DND-41 (cell line): ENCODE measurements at regions not wholly inside any gene's neighbourhood (a gene's known extent, or its start where the extent isn't known, plus 50 kb on each side); places are given as distances from the start of the nearest gene placed in this dataset.

Experiments used
- ATAC-seq: fragments of 200-7000 bp; cut with Tn5 transposase; 3 replicates; pipeline ENCODE4 v1.9.1; 2021; ENCODE audit warnings: low read depth; ENCODE audit not compliant: insufficient read depth
- DNase-seq: peaks from one replicate; pipeline ENCODE4 v3.0.0-alpha.2; 2020
- H2AFZ ChIP-seq: 2 replicates; pipeline ENCODE4 v1.6.0; 2012; ENCODE audit warnings: low read depth, low read length
- H3K27ac ChIP-seq: 2 replicates; pipeline ENCODE4 v1.5.1; 2012; ENCODE audit warnings: low read length, inconsistent platforms
- H3K27me3 ChIP-seq: fragments of 200-600 bp; sonication (generic); 2 replicates; pipeline ENCODE4 v1.6.0; 2012; ENCODE audit warnings: low read length, mild to moderate bottlenecking, inconsistent platforms; ENCODE audit not compliant: insufficient read depth, poor library complexity
- H3K36me3 ChIP-seq: 2 replicates; pipeline ENCODE4 v1.5.1; 2012; ENCODE audit warnings: low read length, inconsistent platforms; ENCODE audit not compliant: insufficient read depth
- H3K4me1 ChIP-seq: 2 replicates; pipeline ENCODE4 v1.5.1; 2012; ENCODE audit warnings: mild to moderate bottlenecking, low read length; ENCODE audit not compliant: insufficient read depth
- H3K4me2 ChIP-seq: 2 replicates; pipeline ENCODE4 v1.6.0; 2012; ENCODE audit warnings: mild to moderate bottlenecking, moderate library complexity, low read length, inconsistent platforms; ENCODE audit not compliant: insufficient read depth
- H3K4me3 ChIP-seq, 2 experiments: fragments of 200-600 bp in 1 of 2; shearing (Covaris generic) in 1 of 2; 2 replicates each; pipeline ENCODE4 v1.5.1; 2012 to 2016; ENCODE audit warnings: inconsistent platforms in 2 of 2, low read length in 2 of 2, mild to moderate bottlenecking in 2 of 2, low read depth in 1 of 2, moderate library complexity in 1 of 2
- H3K79me2 ChIP-seq: 2 replicates; pipeline ENCODE4 v1.6.0; 2012; ENCODE audit warnings: low read length, inconsistent platforms; ENCODE audit not compliant: insufficient read depth
- H3K9ac ChIP-seq: 2 replicates; pipeline ENCODE4 v1.6.0; 2012; ENCODE audit warnings: low read depth, mild to moderate bottlenecking, inconsistent platforms, low read length, moderate library complexity
- H3K9me3 ChIP-seq: 2 replicates; pipeline ENCODE4 v1.5.1; 2012; ENCODE audit warnings: low read length, moderate library complexity, mild to moderate bottlenecking, inconsistent platforms; ENCODE audit not compliant: insufficient read depth, severe bottlenecking
- H4K20me1 ChIP-seq: 2 replicates; pipeline ENCODE4 v1.6.0; 2012; ENCODE audit warnings: low read length; ENCODE audit not compliant: insufficient read depth
- CTCF ChIP-seq: IDR thresholded peaks from 2 replicates; pipeline ENCODE4 v1.5.1; 2012; ENCODE audit warnings: borderline replicate concordance, low read length, moderate library complexity, mild to moderate bottlenecking; ENCODE audit not compliant: poor library complexity, severe bottlenecking; ENCODE audit errors: extremely low read depth
- EZH2 ChIP-seq: IDR thresholded peaks from 3 replicates; pipeline ENCODE4 v1.6.1; 2012; ENCODE audit warnings: borderline replicate concordance, low read depth, mild to moderate bottlenecking, moderate library complexity, low read length, inconsistent platforms; ENCODE audit not compliant: severe bottlenecking

- ATAC-seq, result no peak
- Histone ChIP-seq H3K4me3 (no peak overlapping the region), H3K27ac (no peak overlapping the region)
Measured at GRCh38 chr3:15927969-15928368, 130.2 kb upstream of the ANKRD28 start.

DNA sequence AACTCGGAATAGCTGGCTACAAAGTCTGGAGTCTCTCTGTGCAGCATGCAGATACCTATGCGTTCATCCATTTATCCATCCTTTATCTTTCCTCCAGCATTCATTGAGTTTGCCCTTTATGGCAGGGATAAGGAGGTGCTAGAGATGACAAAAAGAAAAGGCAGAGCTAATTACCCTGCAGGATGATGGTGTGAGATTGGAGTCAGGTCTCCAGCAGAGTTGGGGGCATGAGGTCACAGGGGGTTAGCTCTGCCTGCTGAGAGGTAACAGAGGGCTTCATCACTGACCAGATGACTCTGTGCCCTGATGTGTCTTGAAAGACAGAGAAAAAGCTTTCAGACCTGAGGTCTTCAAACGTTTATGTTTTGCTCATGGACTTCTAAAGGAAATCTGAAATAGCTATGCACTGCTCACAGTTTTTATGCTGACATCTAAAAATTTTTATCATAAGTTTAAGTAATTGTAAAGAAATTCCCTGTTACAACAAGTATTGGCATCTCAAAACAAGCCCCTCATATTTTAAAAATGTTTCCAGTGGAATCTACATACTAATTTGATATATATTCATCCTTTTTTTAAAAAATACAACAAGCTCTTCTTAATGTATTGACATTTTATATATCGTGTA lies 132.3 kb upstream of the ANKRD28 start:
- Histone ChIP-seq H3K4me2 (no peak overlapping the region), H4K20me1 (no peaks in the 10 kb centered on the region), H3K9ac (no peak overlapping the region), H3K9me3 (no peaks in the 10 kb centered on the region), H3K27me3 (no peaks in the 10 kb centered on the region), H3K4me1 (no peaks in the 10 kb centered on the region), H3K36me3 (no peaks in the 10 kb centered on the region), H3K79me2 (no peaks in the 10 kb centered on the region), H2AFZ (no peak overlapping the region), H3K4me3 (no peak overlapping the region), H3K27ac (no peak overlapping the region)
- no peak for ATAC-seq
- no peak for TF ChIP-seq EZH2
- DNase-seq, result no peak

More at GRCh38 chr3:15927969-15928368, 130.2 kb upstream of the ANKRD28 start:
- Histone ChIP-seq H3K9ac (no peak overlapping the region), H4K20me1 (no peaks in the 10 kb centered on the region), H3K4me1 (no peaks in the 10 kb centered on the region), H3K27me3 (no peaks in the 10 kb centered on the region), H3K79me2 (no peaks in the 10 kb centered on the region), H3K9me3 (no peaks in the 10 kb centered on the region), H3K4me2 (no peak overlapping the region), H3K36me3 (no peaks in the 10 kb centered on the region), H2AFZ (no peak overlapping the region)
- TF ChIP-seq CTCF (no peak), EZH2 (no peak)
- no peak for DNase-seq

GRCh38 chr3:15932348-15933300 lies 134.8 kb upstream of the ANKRD28 start:
- no peak overlapping the region for H2AFZ ChIP-seq
- H3K79me2 ChIP-seq, result no peaks in the 10 kb centered on the region
- H3K36me3 ChIP-seq, result no peaks in the 10 kb centered on the region
- no peak for TF ChIP-seq CTCF
- TF ChIP-seq EZH2, result no peak
- no peak for ATAC-seq
- no peak overlapping the region for H3K4me2 ChIP-seq
- no peaks in the 10 kb centered on the region for H4K20me1 ChIP-seq
- no peaks in the 10 kb centered on the region for H3K27me3 ChIP-seq
- H3K9me3 ChIP-seq, result no peaks in the 10 kb centered on the region
- H3K27ac ChIP-seq, result no peak overlapping the region
- DNase-seq, result no peak
- H3K9ac ChIP-seq, result no peak overlapping the region
- no peak overlapping the region for H3K4me3 ChIP-seq
- no peaks in the 10 kb centered on the region for H3K4me1 ChIP-seq

DNA sequence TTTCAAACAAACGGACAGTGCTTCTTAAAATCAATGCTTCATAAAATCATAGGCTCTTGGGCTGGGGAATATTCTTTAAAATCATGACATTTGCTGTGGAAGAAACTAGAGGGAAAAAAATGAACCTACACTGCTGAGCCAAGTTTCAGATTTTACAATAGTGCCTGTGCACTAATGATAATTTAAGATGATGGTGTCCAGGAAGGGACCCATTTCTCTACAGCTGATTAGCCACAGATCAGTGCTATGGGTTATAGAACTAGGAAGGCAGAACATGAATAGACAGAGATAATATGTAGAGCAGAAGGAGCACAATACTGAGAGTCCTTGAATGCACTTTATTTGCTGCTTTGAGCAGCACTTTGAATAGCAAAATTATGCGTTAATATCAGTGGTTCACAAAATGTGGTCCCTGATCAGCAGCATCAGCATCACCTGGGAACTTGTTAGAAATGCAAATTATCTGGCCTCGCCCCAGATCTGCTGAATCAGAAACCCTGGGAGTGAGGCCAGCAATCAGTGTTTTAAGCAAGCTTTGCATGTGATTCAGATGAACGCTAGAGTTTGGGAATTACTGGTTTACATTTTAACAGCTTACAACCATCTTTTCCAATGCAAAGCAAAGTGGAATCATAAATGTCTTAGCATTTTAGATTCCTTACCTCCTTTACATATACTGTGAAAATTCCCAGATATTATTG lies 135.8 kb upstream of the ANKRD28 start:
- no peak for DNase-seq

More for the DNA sequence above, 135.8 kb upstream of the ANKRD28 start:
- H3K4me1 ChIP-seq, result no peaks in the 10 kb centered on the region
- no peaks in the 10 kb centered on the region for H3K36me3 ChIP-seq
- no peaks in the 10 kb centered on the region for H3K79me2 ChIP-seq
- H3K27me3 ChIP-seq, result no peaks in the 10 kb centered on the region
- no peak overlapping the region for H3K4me2 ChIP-seq
- no peak for ATAC-seq
- H3K9ac ChIP-seq, result no peak overlapping the region
- TF ChIP-seq EZH2 (no peak), CTCF (no peak)
- no peak overlapping the region for H3K27ac ChIP-seq
- no peaks in the 10 kb centered on the region for H3K9me3 ChIP-seq
- H3K4me3 ChIP-seq, result no peak overlapping the region
- no peak overlapping the region for H2AFZ ChIP-seq
- H4K20me1 ChIP-seq, result no peaks in the 10 kb centered on the region
